Muscle layer of colon (tissue), 2 donors: ENCODE measurements at regions not wholly inside any gene's neighbourhood (a gene's known extent, or its start where the extent isn't known, plus 50 kb on each side); places are given as distances from the start of the nearest gene placed in this dataset.

Experiments
- H3K27ac ChIP-seq: one replicate; pipeline ENCODE4 v1.7.0; 2013; ENCODE audit warnings: low read depth, mild to moderate bottlenecking, low read length, moderate library complexity
- H3K27me3 ChIP-seq, 2 donors: one replicate each; pipeline ENCODE4 v1.7.0; 2013; ENCODE audit warnings: low read length in 2 of 2, mild to moderate bottlenecking in 2 of 2; ENCODE audit not compliant: insufficient read depth in 2 of 2, control insufficient read depth in 1 of 2
- H3K36me3 ChIP-seq: one replicate; pipeline ENCODE4 v1.7.0; 2013; ENCODE audit warnings: mild to moderate bottlenecking, low read length; ENCODE audit not compliant: insufficient read depth
- H3K4me1 ChIP-seq: one replicate; pipeline ENCODE4 v1.7.0; 2013; ENCODE audit warnings: mild to moderate bottlenecking, low read length; ENCODE audit not compliant: insufficient read depth
- H3K4me3 ChIP-seq, 2 donors: one replicate each; pipeline ENCODE4 v1.7.0; 2013; ENCODE audit warnings: low read length in 2 of 2, low read depth in 1 of 2, mild to moderate bottlenecking in 1 of 2, moderate library complexity in 1 of 2
- H3K9ac ChIP-seq: one replicate; pipeline ENCODE4 v1.7.0; 2013; ENCODE audit warnings: low read length
- H3K9me3 ChIP-seq: one replicate; pipeline ENCODE4 v1.7.0; 2013; ENCODE audit warnings: mild to moderate bottlenecking, low read length
- donor health status: abdominal sarcoma.
- donor health status: Adenocarcinoma of cecum.

DNA sequence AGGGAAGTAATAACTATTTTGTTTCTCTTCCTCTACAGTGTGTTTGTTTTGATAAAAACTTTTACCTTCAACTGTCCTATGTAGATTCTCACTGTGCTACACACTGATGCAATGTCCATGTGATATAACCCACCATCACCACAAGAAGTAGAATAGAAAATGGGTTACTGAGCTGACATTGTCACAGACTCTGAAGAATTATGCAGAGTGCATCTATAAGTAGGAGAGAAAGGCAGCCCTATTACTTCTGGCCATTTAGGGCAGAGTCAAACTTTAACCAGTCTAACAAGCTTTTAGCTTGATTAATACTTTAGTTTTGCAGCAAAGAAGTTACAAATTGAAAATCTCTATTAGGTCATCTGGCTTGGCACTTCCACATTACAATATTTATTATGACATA lies 354.0 kb upstream of the CDH8 start:
- no peaks in the 10 kb centered on the region for H3K9me3 ChIP-seq
- H3K27me3 ChIP-seq: no peaks in the 10 kb centered on the region
- no peak overlapping the region for H3K9ac ChIP-seq
- H3K4me3 ChIP-seq: no peak overlapping the region
- no peaks in the 10 kb centered on the region for H3K4me1 ChIP-seq
- no peaks in the 10 kb centered on the region for H3K36me3 ChIP-seq
- no peak overlapping the region for H3K27ac ChIP-seq

DNA sequence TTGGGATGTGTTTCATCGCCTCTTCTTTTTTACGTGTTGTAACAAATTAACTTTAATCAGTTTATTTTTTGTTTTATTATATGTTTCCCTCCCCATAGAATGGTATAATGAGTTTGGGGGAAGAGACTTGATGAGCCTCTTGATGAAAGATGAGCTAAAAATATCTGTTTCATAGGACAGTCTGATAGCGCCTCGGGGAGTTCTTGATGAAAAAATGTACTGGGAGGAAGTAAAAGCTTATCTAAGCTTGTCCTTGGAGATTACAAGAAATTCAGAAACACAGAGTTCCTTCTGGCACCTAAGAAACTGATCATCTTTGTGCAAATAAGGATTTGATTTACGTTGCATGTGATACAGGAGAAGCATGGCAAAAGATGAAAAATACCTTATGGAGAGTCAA lies 350.2 kb upstream of the CDH8 start:
- Histone ChIP-seq H3K9me3 (no peaks in the 10 kb centered on the region), H3K27ac (no peak overlapping the region), H3K4me3 (no peak overlapping the region), H3K27me3 (no peaks in the 10 kb centered on the region), H3K4me1 (no peaks in the 10 kb centered on the region), H3K9ac (no peak overlapping the region), H3K36me3 (no peaks in the 10 kb centered on the region)

DNA sequence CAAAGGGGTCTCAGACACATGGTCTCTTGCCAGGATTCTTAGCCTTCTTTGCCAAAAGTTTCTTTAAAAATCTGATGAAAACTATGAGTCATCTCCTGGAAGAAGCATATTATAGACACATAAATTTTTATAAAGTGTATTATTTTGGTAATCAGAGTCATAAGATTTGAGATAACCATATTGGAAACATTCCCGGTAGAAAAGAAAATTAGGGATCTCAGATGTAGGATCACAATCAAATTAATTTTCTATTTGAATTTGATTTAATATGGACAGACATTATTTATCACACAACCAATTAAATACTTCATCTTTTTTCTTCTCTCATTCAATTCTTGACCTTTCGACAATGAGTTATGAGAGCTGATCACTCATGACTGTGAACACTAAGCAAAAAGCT lies 347.7 kb upstream of the CDH8 start:
- no peak overlapping the region for H3K27ac ChIP-seq
- H3K9ac ChIP-seq: no peak overlapping the region
- H3K4me1 ChIP-seq: no peaks in the 10 kb centered on the region
- no peaks in the 10 kb centered on the region for H3K27me3 ChIP-seq
- no peaks in the 10 kb centered on the region for H3K36me3 ChIP-seq
- no peaks in the 10 kb centered on the region for H3K9me3 ChIP-seq
- no peak overlapping the region for H3K4me3 ChIP-seq

DNA sequence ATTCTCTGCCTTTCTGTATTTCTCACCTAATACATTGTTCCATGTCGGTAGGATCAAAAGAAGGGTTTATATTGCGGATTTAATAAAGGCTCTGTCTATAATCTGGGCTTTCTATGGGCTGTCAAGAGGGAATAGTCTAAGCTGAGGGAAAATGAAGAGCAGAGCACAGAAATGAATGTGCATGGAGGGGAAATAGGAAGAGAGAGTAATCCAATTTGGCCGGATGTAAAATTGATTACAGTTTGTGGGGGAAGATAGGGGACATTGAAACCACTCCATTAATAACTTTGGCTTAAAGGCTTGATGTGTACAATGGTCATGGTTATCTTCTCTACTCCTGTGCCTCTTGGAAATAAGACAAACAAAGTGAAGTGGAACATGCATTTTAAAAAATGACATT lies 334.2 kb upstream of the CDH8 start:
- no peaks in the 10 kb centered on the region for H3K36me3 ChIP-seq
- H3K27ac ChIP-seq: no peak overlapping the region
- H3K9me3 ChIP-seq: no peaks in the 10 kb centered on the region
- H3K27me3 ChIP-seq: no peaks in the 10 kb centered on the region
- no peak overlapping the region for H3K9ac ChIP-seq
- no peaks in the 10 kb centered on the region for H3K4me1 ChIP-seq
- no peak overlapping the region for H3K4me3 ChIP-seq

DNA sequence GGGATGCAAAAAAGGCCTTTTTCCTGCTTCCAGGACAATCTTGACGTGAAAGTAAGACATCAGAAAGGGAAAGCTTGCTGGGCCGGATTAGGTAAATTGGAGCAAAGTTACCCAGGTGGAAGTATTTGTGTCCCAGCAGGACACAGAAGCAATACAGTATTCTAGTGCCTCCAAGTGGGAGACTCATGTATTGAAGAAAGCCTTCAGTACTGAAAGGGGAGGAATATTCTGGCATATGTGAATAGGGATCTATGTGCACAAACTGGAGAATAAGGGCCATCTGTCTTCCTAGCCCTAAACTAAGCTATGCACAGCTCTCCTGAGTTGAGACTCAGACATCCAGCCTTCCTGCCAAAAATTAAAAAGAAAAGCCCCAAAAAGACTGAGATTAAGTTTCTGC lies 327.3 kb upstream of the CDH8 start:
- Histone ChIP-seq H3K27ac (no peak overlapping the region), H3K4me1 (peaks cover 10% of the 10 kb centered on the region), H3K4me3 (no peak overlapping the region), H3K36me3 (no peaks in the 10 kb centered on the region), H3K27me3 (no peaks in the 10 kb centered on the region), H3K9ac (no peak overlapping the region), H3K9me3 (no peaks in the 10 kb centered on the region)

DNA sequence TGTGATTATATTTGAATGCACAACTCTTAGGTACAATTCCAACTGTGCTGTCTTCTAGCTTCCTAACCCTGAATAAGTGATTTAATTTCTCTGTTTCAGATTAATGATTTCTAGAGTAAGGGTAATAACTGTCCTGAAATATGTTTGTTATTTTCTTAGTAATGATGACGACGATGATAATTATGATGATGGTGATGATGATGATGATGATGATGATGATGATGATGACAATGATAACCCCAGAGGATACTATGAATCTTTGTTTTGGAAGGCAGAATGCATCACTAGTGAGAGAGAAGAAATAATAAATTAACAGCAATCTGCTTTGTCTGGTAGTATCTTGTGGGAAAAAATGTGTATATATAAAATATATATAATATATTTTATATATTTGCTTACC lies 317.1 kb upstream of the CDH8 start:
- Histone ChIP-seq H3K4me1 (no peaks in the 10 kb centered on the region), H3K27me3 (no peaks in the 10 kb centered on the region), H3K9ac (no peak overlapping the region), H3K27ac (no peak overlapping the region), H3K9me3 (no peaks in the 10 kb centered on the region), H3K4me3 (no peak overlapping the region), H3K36me3 (no peaks in the 10 kb centered on the region)

DNA sequence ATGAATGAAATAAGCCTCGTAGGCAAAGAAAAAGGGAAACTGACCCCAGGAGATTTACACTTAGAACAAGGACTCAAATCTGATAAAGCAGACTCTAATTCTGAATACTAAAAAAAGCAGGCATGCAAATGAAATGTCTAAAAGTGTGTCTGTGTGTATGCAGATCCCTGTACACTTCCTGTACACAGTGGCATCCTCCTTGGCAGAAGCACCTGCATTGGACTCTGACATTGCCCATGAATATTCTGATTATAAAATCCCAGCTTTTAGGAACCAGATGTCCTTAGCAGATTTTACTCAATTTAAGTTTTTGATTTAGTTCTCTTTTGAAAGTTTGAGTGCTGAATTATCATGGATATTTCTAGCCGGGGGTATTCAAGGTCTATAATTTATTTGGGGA lies 306.0 kb upstream of the CDH8 start:
- Histone ChIP-seq H3K27me3 (no peaks in the 10 kb centered on the region), H3K4me1 (no peaks in the 10 kb centered on the region), H3K9me3 (no peaks in the 10 kb centered on the region), H3K36me3 (no peaks in the 10 kb centered on the region), H3K27ac (no peak overlapping the region), H3K9ac (no peak overlapping the region), H3K4me3 (no peak overlapping the region)

DNA sequence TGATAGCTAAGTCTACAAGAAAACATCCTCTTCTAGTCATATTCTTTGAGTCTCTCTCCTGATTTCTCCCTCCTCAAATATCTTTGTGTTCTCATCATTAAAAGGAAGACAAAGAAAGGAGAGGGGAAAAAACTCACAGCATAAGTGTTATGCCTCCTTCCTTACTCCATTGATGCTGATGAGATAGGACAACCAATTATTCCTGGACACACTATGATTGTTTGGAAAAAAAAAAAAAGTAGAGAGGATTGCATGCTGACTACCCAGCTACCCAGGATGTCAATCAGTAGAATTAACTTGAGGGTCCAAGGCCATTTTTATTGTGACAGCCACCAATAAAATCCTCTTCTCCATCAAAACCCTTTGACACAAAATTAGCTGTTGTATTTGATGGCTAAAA lies 299.1 kb upstream of the CDH8 start:
- Histone ChIP-seq H3K36me3 (no peaks in the 10 kb centered on the region), H3K4me3 (no peak overlapping the region), H3K27ac (no peak overlapping the region), H3K27me3 (no peaks in the 10 kb centered on the region), H3K4me1 (no peaks in the 10 kb centered on the region), H3K9ac (no peak overlapping the region), H3K9me3 (no peaks in the 10 kb centered on the region)

DNA sequence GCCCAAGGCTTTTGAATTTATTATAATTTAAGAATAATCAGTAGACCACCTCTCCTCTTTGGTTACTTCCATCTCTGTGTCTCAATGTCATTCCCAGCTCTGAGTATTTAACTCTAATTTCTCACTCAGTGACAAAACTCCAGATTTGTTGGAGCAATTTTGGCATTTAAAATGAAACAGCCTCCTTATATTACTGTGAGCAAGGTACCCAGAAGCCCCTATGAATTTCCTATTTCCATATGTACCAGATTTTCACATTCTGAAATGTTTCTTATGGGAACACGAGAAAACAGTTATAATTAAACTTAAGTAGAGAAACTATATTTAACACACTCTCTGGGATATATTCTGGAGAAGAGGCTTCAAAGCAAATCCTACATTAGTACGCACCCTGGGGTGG lies 285.4 kb upstream of the CDH8 start:
- Histone ChIP-seq H3K9ac (no peak overlapping the region), H3K27ac (no peak overlapping the region), H3K36me3 (no peaks in the 10 kb centered on the region), H3K4me1 (no peaks in the 10 kb centered on the region), H3K4me3 (no peak overlapping the region), H3K9me3 (no peaks in the 10 kb centered on the region), H3K27me3 (no peaks in the 10 kb centered on the region)

DNA sequence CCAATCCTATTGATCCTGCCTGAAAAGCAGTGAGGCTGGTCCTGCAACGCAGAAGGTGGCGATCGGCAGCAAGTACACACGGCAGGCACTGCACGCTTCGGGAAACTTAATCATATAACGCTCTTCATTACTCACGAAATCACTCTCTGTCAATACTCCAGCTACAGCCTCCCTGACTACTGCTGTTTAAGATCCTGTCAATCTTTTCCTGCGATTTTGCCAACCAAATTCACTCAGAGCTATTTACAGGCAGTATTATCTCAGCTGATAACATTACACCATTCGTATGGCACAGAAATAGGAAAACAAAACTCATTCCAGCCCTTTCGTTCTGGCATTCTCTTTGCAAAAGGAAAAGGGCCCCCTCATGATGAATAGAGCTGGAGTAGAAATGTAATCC lies 262.4 kb upstream of the CDH8 start:
- Histone ChIP-seq H3K9ac (no peak overlapping the region), H3K9me3 (no peaks in the 10 kb centered on the region), H3K36me3 (no peaks in the 10 kb centered on the region), H3K4me1 (no peaks in the 10 kb centered on the region), H3K4me3 (no peak overlapping the region), H3K27me3 (no peaks in the 10 kb centered on the region), H3K27ac (no peak overlapping the region)

DNA sequence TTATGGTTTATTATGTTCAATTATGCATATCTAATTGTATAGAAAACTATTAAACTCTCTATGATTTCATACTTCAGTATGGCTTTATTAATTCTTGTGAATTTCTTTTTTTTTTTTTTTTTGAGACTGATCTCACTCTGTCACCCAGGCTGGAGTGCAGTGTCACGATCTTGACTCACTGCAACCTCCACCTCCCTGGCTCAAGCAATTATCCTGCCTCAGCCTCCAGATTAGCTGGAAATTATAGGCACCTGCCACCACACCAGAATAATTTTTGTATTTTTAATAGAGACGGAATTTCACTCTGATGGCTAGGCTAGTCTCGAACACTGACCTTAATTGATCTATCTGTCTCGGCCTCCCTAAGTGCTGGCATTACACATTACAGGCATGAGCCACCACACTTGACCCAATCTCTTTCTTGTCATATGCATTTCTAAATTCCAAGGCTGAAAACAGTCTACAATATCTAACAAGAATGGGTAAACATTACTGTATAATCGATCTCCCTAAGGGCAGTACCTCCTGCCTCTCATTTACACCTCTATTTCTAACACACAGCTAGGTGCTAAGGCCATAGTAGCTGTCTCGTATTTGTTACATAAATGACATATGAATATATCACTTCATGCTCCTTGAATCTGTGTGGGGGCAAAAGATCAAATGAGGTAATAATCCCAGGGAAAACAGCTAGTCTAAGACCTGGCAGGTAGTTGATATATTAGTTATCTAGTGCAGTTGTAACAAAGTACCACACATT lies 258.2 kb upstream of the CDH8 start:
- Histone ChIP-seq H3K27ac (no peak overlapping the region), H3K27me3 (no peaks in the 10 kb centered on the region), H3K9me3 (no peaks in the 10 kb centered on the region), H3K9ac (no peak overlapping the region), H3K4me1 (no peaks in the 10 kb centered on the region), H3K4me3 (no peak overlapping the region), H3K36me3 (no peaks in the 10 kb centered on the region)

DNA sequence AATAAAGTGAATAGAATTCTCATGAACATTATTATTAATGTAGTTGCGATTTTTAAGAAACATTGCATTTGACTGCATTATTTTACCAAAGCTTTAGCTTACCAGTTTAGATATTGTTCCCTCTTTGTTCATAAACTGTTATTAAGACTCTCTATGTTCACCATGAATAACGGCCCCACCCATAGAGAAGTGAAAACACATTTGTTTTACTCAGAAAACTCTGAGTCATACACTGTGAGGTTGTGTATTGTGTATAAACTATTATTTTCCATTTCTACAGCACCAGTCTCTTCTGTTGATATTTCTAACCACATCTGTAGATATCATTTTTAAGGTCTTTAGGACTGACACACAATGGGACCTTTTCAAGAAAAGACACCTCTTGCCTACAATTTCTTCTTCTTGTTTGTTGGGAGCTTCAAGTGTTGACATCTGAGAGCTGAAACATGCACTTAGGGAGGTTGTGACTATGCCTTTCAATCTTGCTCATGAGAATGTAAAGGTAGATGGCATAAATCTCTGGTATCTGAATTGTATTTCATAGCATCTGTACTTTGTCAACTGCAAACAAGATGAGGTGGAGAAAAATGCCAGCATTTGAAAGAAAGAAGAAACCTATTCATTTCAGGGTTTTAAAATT lies 252.9 kb upstream of the CDH8 start:
- Histone ChIP-seq H3K4me1 (no peaks in the 10 kb centered on the region), H3K27ac (no peak overlapping the region), H3K9me3 (no peaks in the 10 kb centered on the region), H3K9ac (no peak overlapping the region), H3K4me3 (no peak overlapping the region), H3K27me3 (no peaks in the 10 kb centered on the region), H3K36me3 (no peaks in the 10 kb centered on the region)
